Testis (tissue), 2 donors: ENCODE measurements at regions not wholly inside any gene's neighbourhood (a gene's known extent, or its start where the extent isn't known, plus 50 kb on each side); places are given as distances from the start of the nearest gene placed in this dataset.

Source experiments
- CTCF ChIP-seq, 3 experiments: fragments of 450-650 bp in 2 of 3; fragments of 200-600 bp in 1 of 3; sonication (generic) in 1 of 3; IDR thresholded peaks; one replicate each; pipeline ENCODE4 v1.5.1; 2016 to 2019; ENCODE audit warnings: antibody characterized with exemption in 3 of 3, mild to moderate bottlenecking in 2 of 3, moderate library complexity in 1 of 3
- POLR2A ChIP-seq: fragments of 450-650 bp; IDR thresholded peaks from one replicate; pipeline ENCODE4 v1.6.1; 2017; ENCODE audit warnings: antibody characterized with exemption, mild to moderate bottlenecking, moderate library complexity

- TF ChIP-seq CTCF (IDR thresholded peaks at IDR 0.05) (no peak), POLR2A (no peak)
Measured at GRCh38 chr1:238073991-238074390, 183.3 kb upstream of the ZP4 start.
